Psoas muscle (tissue), 7 donors: ENCODE measurements at regions not wholly inside any gene's neighbourhood (a gene's known extent, or its start where the extent isn't known, plus 50 kb on each side); places are given as distances from the start of the nearest gene placed in this dataset.

Experiments
- ATAC-seq, 4 donors: fragments of 200-7000 bp; cut with Tn5 transposase; one replicate each; pipeline ENCODE4 v1.9.1; 2020; ENCODE audit warnings: moderate library complexity in 3 of 4, mild to moderate bottlenecking in 2 of 4
- DNase-seq, 2 donors: peaks; one replicate each; pipeline ENCODE4 v3.0.0-alpha.2; 2020
- H3K27ac ChIP-seq: fragments of 200-600 bp; one replicate; pipeline ENCODE4 v1.8.0; 2022
- H3K27me3 ChIP-seq, 3 donors: fragments of 200-600 bp in 1 of 3; one replicate each; pipeline versions ENCODE4 v1.6.1 to v1.8.0; 2013 to 2022; ENCODE audit warnings: low read length in 2 of 3, mild to moderate bottlenecking in 2 of 3, moderate library complexity in 1 of 3; ENCODE audit not compliant: insufficient read depth in 3 of 3
- H3K36me3 ChIP-seq, 2 donors: fragments of 200-600 bp in 1 of 2; one replicate each; pipeline versions ENCODE4 v1.6.1 to v1.8.0; 2013 to 2022; ENCODE audit warnings: low read depth in 1 of 2, mild to moderate bottlenecking in 1 of 2, moderate library complexity in 1 of 2; ENCODE audit not compliant: insufficient read depth in 1 of 2
- H3K4me1 ChIP-seq: fragments of 200-600 bp; one replicate; pipeline ENCODE4 v1.8.0; 2022
- H3K4me3 ChIP-seq: fragments of 200-600 bp; one replicate; pipeline ENCODE4 v1.8.0; 2022; ENCODE audit warnings: mild to moderate bottlenecking
- H3K9me3 ChIP-seq: fragments of 200-600 bp; one replicate; pipeline ENCODE4 v1.8.0; 2022
- CTCF ChIP-seq: fragments of 200-600 bp; IDR thresholded peaks from one replicate; pipeline ENCODE4 v1.8.0; 2022; ENCODE audit warnings: antibody characterized with exemption
- WGBS, 3 donors: extraction: QIAGEN DNeasy Blood & Tissue Kit; methylation state at CpG; one replicate each; pipeline versions ENCODE4 v1.1.6 to v1.1.7; 2013; 5-methylcytosine and 5-hydroxymethylcytosine counted together
- intact Hi-C, 2 donors: fragments of 100-400 bp; cut with DNase I; formaldehyde crosslinking; loops; one replicate each; pipeline versions ENCODE4 v1.11.0 to v1.14.2; 2022
- donor health status: healthy with polysubstance abuse.
- donor health status: DM: no; HTN: no; CAD: no; lungs with moderate emphysema.
- donor health status: Bipolar disorder and iron deficiency.
- donor health status: healthy.
- donor health status: DM: yes; HTN: yes; CAD: no.
- donor health status: DM: no; HTN: no; CAD: no.
- donor health status: DM: yes; HTN: yes; CAD: no.

GRCh38 chr15:62752657-62753517, 289.7 kb upstream of the TPM1 start:
- Histone ChIP-seq H3K9me3 (no peaks in the 10 kb centered on the region), H3K4me1 (no peaks in the 10 kb centered on the region), H3K27ac (no peak overlapping the region), H3K4me3 (no peak overlapping the region), H3K36me3 (peaks cover 2 to 67% of the 10 kb centered on the region in 2 donors), H3K27me3 (no peaks in the 10 kb centered on the region)
- intact Hi-C loops, result loop anchor here in 1 of 2 donors (10.0 kb wide), 1 partner anchor 88 kb away; no protein-coding TSS in a partner anchor
- TF ChIP-seq CTCF, result no peak
- DNase-seq (no peak), ATAC-seq (no peak)
- 92 to 96% (median 92%) methylated on average over 6 of the region's 6 CpGs for WGBS, 3 donors

DNA sequence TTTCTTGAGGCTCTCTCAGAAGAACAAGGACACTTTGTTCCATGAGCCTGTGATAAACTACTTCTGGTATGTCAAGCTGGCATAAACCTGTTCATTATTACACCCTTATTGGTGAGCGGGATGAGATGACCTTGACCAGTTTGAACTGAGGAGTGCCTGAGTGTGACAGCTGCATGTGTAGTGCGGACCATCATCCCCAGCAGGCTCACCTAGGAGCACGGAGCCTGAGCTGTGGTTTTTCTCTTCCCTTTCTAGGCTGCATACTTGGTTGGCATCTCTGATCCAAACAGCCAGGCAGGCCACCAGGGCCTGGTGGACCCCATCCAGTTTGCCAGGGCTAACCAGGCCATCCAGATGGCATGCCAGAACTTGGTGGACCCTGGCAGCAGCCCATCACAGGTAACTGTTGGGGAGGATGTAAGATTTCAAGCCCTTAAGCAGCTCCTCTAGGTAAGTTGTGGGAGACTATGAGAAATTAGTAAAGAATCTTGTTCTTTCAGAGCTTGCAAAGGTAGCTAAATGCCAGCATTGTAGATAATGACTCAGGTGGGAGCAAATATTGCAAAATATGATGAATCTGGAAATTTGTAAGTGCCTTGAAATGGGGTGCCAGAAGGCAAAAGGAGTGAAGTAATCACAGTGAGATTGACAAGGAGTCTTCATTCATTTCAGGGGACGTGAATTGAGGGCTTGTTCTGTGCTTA, 288.9 kb upstream of the TPM1 start:
- no peak for DNase-seq
- 88 to 97% (median 97%) methylated on average over 4 of the region's 4 CpGs for WGBS, 3 donors
- Histone ChIP-seq H3K36me3 (peaks cover 2 to 67% of the 10 kb centered on the region in 2 donors), H3K27ac (no peak overlapping the region), H3K4me1 (peaks cover 3% of the 10 kb centered on the region), H3K27me3 (no peaks in the 10 kb centered on the region), H3K4me3 (no peak overlapping the region), H3K9me3 (no peaks in the 10 kb centered on the region)
- no peak for TF ChIP-seq CTCF
- no peak for ATAC-seq
- intact Hi-C loops, result loop anchor here in 1 of 2 donors (10.0 kb wide), 1 partner anchor 89 kb away; no protein-coding TSS in a partner anchor

DNA sequence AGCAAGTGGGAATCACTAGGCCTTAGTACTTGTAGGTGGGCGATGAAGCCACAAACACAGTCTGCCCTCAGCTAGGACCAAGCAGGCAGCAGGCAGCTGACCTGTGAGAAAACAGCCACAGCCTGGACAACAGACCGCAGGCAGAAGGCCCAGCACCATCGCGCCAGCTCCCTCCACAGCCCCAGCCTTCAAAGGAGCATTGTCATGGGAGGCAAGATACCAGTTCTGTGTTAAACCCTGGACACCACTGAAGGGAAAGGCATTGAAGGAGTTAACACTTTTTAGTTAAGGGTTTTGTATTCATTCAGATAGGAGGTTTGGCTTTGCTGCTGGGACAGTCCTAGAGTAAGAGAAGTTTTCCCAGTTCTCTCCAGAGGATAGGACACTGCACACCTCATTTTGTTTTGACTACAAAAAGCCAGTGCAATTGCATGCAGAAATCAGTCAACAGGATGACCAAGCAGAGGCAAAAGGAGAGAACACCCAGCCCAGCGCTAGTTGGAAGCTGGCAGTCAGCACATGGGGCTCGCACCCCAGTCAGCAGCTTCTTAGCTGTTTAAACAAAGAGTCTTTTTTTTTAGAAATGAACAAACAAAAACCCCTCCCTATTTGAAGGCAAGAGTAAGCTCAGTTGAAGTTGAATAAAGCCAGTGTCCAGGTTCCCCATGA, 286.1 kb upstream of the TPM1 start:
- Histone ChIP-seq H3K9me3 (no peaks in the 10 kb centered on the region), H3K4me3 (no peak overlapping the region), H3K27ac (no peak overlapping the region), H3K36me3 (peaks cover 4 to 59% of the 10 kb centered on the region in 2 donors), H3K4me1 (peaks cover 6% of the 10 kb centered on the region), H3K27me3 (no peaks in the 10 kb centered on the region)
- TF ChIP-seq CTCF, result no peak
- intact Hi-C loops, result loop anchor here in 1 of 2 donors (10.0 kb wide), 1 partner anchor 92 kb away; no protein-coding TSS in a partner anchor
- no peak for ATAC-seq
- 93 to 98% (median 96%) methylated on average over 6 of the region's 6 CpGs for WGBS, 3 donors
- DNase-seq, result no peak

GRCh38 chr15:62756995-62757360, 285.6 kb upstream of the TPM1 start:
- WGBS, 3 donors, result 91 to 100% (median 92%) methylated on average over 1 of the region's 1 CpG
- peaks cover 6% of the 10 kb centered on the region for H3K4me1 ChIP-seq
- no peaks in the 10 kb centered on the region for H3K27me3 ChIP-seq
- DNase-seq, result no peak
- no peak overlapping the region for H3K4me3 ChIP-seq
- no peak for ATAC-seq
- TF ChIP-seq CTCF, result no peak
- no peaks in the 10 kb centered on the region for H3K9me3 ChIP-seq
- H3K27ac ChIP-seq, result no peak overlapping the region
- intact Hi-C loops, result loop anchor here in 1 of 2 donors (10.0 kb wide), 1 partner anchor 92 kb away; no protein-coding TSS in a partner anchor
- H3K36me3 ChIP-seq, result peaks cover 2 to 63% of the 10 kb centered on the region in 2 donors
